Stimulated activated memory B cell treated with anti-CD40 and anti-IgM and Interleukin-4, amounts not matched to agents 10 μg/mL and 1 μg/mL and 100 μg/mL, for 72 hours (primary cell): ENCODE measurements at regions not wholly inside any gene's neighbourhood (a gene's known extent, or its start where the extent isn't known, plus 50 kb on each side); places are given as distances from the start of the nearest gene placed in this dataset.

Experiments used
- ATAC-seq: fragments of 150-1000 bp; cut with Tn5 transposase; 2 replicates; pipeline ENCODE4 v1.10.0; 2021
- H3K27ac Mint-ChIP-seq: one replicate; pipeline ENCODE4 v1.8.0; 2022; ENCODE audit warnings: mild to moderate bottlenecking, mixed read lengths
- H3K27me3 Mint-ChIP-seq: one replicate; pipeline ENCODE4 v1.8.0; 2022; ENCODE audit warnings: mixed read lengths
- H3K36me3 Mint-ChIP-seq: one replicate; pipeline ENCODE4 v1.8.0; 2022; ENCODE audit warnings: mixed read lengths
- H3K4me1 Mint-ChIP-seq: one replicate; pipeline ENCODE4 v1.8.0; 2022; ENCODE audit warnings: mixed read lengths
- H3K4me3 Mint-ChIP-seq: one replicate; pipeline ENCODE4 v1.8.0; 2022; ENCODE audit warnings: mild to moderate bottlenecking, moderate library complexity, mixed read lengths
- H3K9me3 Mint-ChIP-seq: one replicate; pipeline ENCODE4 v1.8.0; 2022; ENCODE audit warnings: mixed read lengths

GRCh38 chr5:173783371-173783770 is 104.8 kb upstream of the CPEB4 start:
- Mint-ChIP-seq H3K27ac (peak overlapping the region; percentile 56), H3K36me3 (no peaks in the 10 kb centered on the region), H3K4me3 (no peak overlapping the region), H3K27me3 (no peaks in the 10 kb centered on the region), H3K9me3 (no peaks in the 10 kb centered on the region), H3K4me1 (peaks cover 77% of the 10 kb centered on the region)
- ATAC-seq, result no peak

DNA sequence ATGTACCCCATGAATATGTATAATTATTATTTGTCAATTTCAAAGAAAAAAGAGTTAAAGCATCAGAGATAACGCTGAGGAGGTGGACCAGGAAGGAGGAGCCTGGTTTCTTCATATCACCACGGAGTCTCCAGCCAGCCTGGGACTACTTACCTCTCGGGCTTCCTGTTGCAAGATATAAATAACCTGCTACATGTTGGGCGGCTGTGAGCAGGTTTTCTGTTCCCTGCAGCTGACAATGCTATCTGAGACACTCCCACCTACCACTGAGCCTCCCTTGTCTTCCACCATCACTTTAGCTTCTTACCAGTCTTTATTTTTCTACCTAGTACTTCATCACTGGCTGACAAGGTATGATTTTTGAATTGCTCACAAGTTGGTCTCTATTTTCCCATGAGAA is 102.7 kb upstream of the CPEB4 start:
- no peak overlapping the region for H3K4me3 Mint-ChIP-seq
- no peaks in the 10 kb centered on the region for H3K27me3 Mint-ChIP-seq
- no peaks in the 10 kb centered on the region for H3K9me3 Mint-ChIP-seq
- no peak for ATAC-seq
- H3K4me1 Mint-ChIP-seq, result peaks cover 78% of the 10 kb centered on the region
- no peaks in the 10 kb centered on the region for H3K36me3 Mint-ChIP-seq
- H3K27ac Mint-ChIP-seq, result no peak overlapping the region

- Mint-ChIP-seq H3K36me3 (no peaks in the 10 kb centered on the region), H3K4me3 (no peak overlapping the region), H3K9me3 (no peaks in the 10 kb centered on the region), H3K27ac (peak overlapping the region; percentile 72), H3K4me1 (peaks cover 82% of the 10 kb centered on the region), H3K27me3 (no peaks in the 10 kb centered on the region)
- no peak for ATAC-seq
Measured at GRCh38 chr5:173785866-173786265, 102.3 kb upstream of the CPEB4 start.

DNA sequence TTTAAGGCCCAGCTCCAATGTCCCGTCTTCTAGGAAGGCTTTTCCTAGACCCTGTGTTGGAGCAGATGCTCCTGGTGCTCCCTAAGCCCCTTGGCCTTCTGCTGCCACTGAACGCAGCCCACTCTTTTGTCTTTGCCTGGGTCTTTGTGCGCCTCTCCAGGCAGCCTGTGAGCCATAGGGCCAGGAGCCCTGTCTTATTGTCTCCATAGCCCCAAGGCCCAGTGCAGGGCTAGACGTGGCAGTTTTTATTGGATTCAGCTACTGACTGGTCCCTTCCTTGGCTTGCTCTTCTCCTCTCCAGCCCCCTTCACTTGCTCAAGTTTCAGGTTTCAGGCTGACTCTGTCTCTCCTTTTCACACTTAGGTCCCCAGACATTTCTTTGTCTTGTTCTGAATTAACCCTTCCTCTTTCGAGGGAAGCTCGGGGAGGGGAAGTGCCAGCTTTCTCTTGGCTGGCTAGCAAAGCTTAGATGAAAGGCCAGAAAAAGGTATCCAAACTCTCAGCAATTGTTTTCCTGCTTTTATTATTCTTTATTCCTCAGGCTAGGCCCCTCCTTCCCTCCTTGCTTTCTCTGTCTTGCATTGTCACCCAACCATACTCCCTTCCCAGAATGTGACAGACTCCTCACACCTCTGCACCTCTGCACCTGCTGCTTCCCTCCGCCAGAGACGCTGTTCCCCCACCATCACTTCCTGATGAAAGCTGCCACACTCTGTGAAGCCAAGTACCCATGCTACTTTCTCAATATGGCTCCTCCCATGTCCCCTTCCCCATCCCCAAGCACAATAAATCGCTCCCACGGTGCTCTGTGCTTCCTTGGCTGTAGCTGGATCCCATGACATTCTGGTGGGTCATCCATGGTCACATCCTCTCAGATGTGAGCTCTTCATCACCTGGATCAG is 101.6 kb upstream of the CPEB4 start:
- Mint-ChIP-seq H3K36me3 (no peaks in the 10 kb centered on the region), H3K27ac (peak overlapping the region; percentile 72), H3K9me3 (no peaks in the 10 kb centered on the region)

GRCh38 chr5:173789031-173789920 is 98.9 kb upstream of the CPEB4 start:
- Mint-ChIP-seq H3K4me3 (no peak overlapping the region), H3K27me3 (no peaks in the 10 kb centered on the region), H3K4me1 (peaks cover 63% of the 10 kb centered on the region), H3K36me3 (no peaks in the 10 kb centered on the region), H3K27ac (peak overlapping the region; percentile 48), H3K9me3 (no peaks in the 10 kb centered on the region)
- ATAC-seq, result peak; percentile 69

More for the DNA sequence above, 101.6 kb upstream of the CPEB4 start:
- no peak overlapping the region for H3K4me3 Mint-ChIP-seq
- H3K4me1 Mint-ChIP-seq, result peaks cover 77% of the 10 kb centered on the region
- ATAC-seq, result peak; percentile 90
- H3K27me3 Mint-ChIP-seq, result no peaks in the 10 kb centered on the region

DNA sequence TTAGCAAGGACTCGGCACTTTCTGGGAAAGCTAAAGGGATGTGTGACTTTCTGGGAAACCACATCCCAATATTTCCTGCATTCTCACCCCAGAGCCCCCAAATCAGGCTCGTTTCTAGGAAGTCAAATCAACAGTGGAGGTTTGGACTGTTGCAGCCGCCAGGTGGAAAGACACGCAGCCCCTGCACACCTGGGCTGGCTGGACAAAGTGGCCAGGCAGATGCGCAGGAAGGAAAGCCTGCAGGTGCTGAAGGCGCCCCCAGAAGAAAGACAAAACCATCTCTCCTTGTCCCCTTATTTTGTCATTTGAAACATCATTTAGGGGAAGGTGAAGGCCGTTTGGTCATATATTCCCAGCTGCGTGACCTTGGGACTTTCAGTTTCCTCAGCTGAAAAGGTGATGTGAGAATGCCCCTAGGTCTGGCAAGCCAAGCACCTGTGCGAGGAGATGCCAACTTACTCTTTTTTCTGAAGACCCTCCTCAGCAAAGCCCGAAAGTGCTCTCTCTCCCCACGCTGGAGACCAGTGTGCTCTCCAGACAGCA is 97.9 kb upstream of the CPEB4 start:
- no peak overlapping the region for H3K4me3 Mint-ChIP-seq
- no peak for ATAC-seq
- peaks cover 59% of the 10 kb centered on the region for H3K4me1 Mint-ChIP-seq
- peak overlapping the region; percentile 8 for H3K27ac Mint-ChIP-seq
- H3K9me3 Mint-ChIP-seq, result no peaks in the 10 kb centered on the region
- no peaks in the 10 kb centered on the region for H3K27me3 Mint-ChIP-seq
- H3K36me3 Mint-ChIP-seq, result no peaks in the 10 kb centered on the region

GRCh38 chr5:173790836-173791546 is 97.2 kb upstream of the CPEB4 start:
- no peak for ATAC-seq
- H3K27me3 Mint-ChIP-seq, result no peaks in the 10 kb centered on the region
- no peak overlapping the region for H3K4me3 Mint-ChIP-seq
- no peaks in the 10 kb centered on the region for H3K36me3 Mint-ChIP-seq
- peaks cover 54% of the 10 kb centered on the region for H3K4me1 Mint-ChIP-seq
- peak overlapping the region; percentile 8 for H3K27ac Mint-ChIP-seq
- no peaks in the 10 kb centered on the region for H3K9me3 Mint-ChIP-seq

- Mint-ChIP-seq H3K9me3 (no peaks in the 10 kb centered on the region), H3K4me3 (no peak overlapping the region), H3K27me3 (no peaks in the 10 kb centered on the region), H3K36me3 (no peaks in the 10 kb centered on the region), H3K4me1 (peaks cover 45% of the 10 kb centered on the region), H3K27ac (no peak overlapping the region)
- no peak for ATAC-seq
Measured at GRCh38 chr5:173791878-173792277, 96.3 kb upstream of the CPEB4 start.

- H3K4me3 Mint-ChIP-seq, result no peak overlapping the region
- ATAC-seq, result no peak
- peaks cover 34% of the 10 kb centered on the region for H3K4me1 Mint-ChIP-seq
- H3K27ac Mint-ChIP-seq, result no peak overlapping the region
- no peaks in the 10 kb centered on the region for H3K9me3 Mint-ChIP-seq
- H3K27me3 Mint-ChIP-seq, result no peaks in the 10 kb centered on the region
- no peaks in the 10 kb centered on the region for H3K36me3 Mint-ChIP-seq
Measured at GRCh38 chr5:173792781-173793547, 95.2 kb upstream of the CPEB4 start.

DNA sequence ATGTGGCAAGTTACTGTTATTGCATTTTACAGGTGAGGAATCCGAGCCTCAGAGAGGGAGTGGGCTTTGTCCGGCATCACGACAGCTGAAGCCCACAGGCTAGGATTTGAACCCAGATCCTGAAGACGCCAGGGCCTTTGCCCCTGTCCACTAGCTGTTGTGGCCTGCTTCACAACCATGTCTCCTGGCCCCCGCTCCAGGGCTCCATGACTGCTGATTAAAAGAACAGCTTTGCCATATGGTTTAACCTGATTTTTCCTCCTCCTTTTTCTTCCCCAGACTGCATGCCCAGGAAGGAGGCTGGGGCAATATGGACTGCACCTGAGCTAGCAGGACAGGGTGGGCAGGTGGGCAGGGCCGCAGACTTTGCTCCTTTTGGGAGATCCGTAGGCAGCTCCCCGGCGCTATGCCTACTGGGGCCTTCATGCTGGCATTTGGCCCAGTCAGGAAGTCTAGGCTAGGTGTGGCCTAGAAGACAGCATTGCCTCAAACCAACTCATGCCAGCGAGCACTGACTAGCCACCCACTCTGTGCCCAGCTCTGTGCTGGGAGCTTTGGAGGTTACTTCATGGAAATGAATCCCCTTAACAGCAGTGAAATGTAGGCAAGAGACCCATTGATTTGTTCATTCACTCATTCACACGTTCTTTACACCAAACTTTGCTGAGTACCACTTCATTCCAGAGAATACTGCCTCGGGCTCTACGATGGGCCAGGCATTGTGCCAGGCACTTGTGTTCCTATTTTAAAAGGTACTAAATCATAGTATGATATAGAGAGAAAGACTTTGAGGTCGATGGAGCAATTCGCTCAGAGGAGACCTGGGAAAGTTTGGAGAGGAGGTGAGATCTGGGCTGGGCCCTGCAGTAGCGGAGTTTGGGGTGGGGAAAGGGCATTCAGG is 94.3 kb upstream of the CPEB4 start:
- Mint-ChIP-seq H3K36me3 (no peaks in the 10 kb centered on the region), H3K9me3 (no peaks in the 10 kb centered on the region), H3K27ac (peak overlapping the region; percentile 14), H3K27me3 (no peaks in the 10 kb centered on the region), H3K4me3 (no peak overlapping the region), H3K4me1 (peaks cover 28% of the 10 kb centered on the region)
- no peak for ATAC-seq

DNA sequence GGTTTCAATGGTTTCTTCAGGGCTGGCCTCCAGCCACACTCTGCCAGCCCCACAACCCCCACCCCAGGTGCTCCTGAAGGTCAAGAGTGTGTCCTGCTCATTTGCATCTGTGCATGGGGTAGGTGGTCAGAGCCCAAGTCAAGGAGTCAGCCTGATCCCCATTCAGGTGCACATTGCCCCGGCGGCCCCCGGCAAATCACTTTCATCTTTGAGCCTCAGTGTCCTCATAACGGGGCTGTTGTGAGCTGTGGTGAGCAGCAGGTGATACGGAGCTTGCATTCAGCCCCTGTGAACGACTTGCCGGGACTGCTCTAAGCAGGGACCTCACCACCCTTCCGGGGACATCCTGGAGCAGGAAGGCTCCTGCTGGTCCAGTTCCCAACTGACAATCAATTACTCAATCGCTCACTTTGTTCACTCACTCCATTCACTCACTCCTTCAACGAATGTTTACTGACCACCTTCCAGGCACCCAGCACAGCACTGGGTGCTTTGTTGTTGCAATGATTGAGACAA is 93.2 kb upstream of the CPEB4 start:
- H3K9me3 Mint-ChIP-seq, result no peaks in the 10 kb centered on the region
- no peak overlapping the region for H3K4me3 Mint-ChIP-seq
- no peaks in the 10 kb centered on the region for H3K27me3 Mint-ChIP-seq
- H3K4me1 Mint-ChIP-seq, result peaks cover 17% of the 10 kb centered on the region
- no peaks in the 10 kb centered on the region for H3K36me3 Mint-ChIP-seq
- no peak for ATAC-seq
- peak overlapping the region; percentile 14 for H3K27ac Mint-ChIP-seq

GRCh38 chr5:173795601-173796000 is 92.5 kb upstream of the CPEB4 start:
- Mint-ChIP-seq H3K9me3 (no peaks in the 10 kb centered on the region), H3K4me1 (peaks cover 13% of the 10 kb centered on the region)

DNA sequence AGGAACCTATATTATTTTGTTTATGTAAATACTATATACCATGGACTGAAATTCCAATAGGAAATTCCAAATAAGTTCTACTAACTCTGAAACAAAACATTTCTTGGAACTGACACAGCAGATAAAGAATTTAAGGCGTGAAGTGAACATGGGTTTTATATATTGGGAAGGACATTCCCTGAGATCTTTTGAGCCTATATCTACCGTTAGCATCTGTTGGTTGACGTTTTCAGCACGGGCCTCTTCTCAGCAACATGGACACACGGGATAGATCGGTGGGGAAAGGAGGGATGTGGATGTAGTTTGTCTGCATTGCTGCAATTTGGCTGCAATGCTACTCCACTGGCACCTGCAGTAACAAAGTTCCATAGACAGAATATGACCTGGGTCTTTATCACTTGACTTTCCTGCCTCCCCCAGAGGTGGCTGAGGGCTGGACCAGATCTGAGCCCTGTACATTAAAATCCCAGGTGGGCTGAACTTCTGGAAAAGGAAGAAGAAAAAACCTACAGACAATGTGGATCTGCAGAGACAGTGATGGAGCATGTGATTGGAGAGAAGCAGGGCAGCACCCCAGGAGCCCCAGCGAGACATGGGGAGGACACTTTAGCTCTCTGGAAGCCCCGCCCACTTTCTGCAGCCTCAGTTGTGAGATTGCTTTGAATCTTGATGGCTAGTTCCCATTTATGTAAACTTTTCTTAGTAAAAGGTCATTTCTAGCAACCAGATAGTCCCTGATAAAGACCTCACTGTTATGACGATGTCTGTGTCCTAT is 91.2 kb upstream of the CPEB4 start:
- H3K36me3 Mint-ChIP-seq, result no peaks in the 10 kb centered on the region
- H3K9me3 Mint-ChIP-seq, result no peaks in the 10 kb centered on the region
- H3K4me1 Mint-ChIP-seq, result peaks cover 10% of the 10 kb centered on the region
- no peaks in the 10 kb centered on the region for H3K27me3 Mint-ChIP-seq
- no peak overlapping the region for H3K4me3 Mint-ChIP-seq
- H3K27ac Mint-ChIP-seq, result no peak overlapping the region
- ATAC-seq, result no peak

More at GRCh38 chr5:173795601-173796000, 92.5 kb upstream of the CPEB4 start:
- Mint-ChIP-seq H3K27me3 (no peaks in the 10 kb centered on the region), H3K4me3 (no peak overlapping the region), H3K27ac (no peak overlapping the region), H3K36me3 (no peaks in the 10 kb centered on the region)
- ATAC-seq, result no peak
